ENCODE measurements at regions not wholly inside any gene's neighbourhood (a gene's known extent, or its start where the extent isn't known, plus 50 kb on each side); places are given as distances from the start of the nearest gene placed in this dataset.

DNA sequence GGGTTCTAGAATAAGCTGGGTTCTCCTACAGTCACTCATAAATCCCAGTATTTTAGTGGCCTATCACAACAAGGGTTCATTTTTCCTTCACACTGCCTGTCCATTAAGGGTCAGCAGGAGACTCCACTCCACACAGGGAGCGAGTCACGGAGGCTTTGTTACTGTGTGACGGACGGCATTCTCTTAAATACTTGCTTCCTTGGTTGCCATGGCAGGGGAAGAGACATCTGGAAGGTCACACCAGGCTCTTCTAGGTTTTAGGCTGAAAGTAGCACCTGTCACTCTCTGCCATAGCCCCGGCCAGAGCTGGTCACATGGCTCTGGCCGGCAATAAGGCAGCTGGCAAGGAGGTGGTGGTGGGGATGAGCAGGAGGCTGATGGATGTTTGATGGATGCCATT, 89.4 kb upstream of the ANKRD34C start:
- TF ChIP-seq, protein P1, sequence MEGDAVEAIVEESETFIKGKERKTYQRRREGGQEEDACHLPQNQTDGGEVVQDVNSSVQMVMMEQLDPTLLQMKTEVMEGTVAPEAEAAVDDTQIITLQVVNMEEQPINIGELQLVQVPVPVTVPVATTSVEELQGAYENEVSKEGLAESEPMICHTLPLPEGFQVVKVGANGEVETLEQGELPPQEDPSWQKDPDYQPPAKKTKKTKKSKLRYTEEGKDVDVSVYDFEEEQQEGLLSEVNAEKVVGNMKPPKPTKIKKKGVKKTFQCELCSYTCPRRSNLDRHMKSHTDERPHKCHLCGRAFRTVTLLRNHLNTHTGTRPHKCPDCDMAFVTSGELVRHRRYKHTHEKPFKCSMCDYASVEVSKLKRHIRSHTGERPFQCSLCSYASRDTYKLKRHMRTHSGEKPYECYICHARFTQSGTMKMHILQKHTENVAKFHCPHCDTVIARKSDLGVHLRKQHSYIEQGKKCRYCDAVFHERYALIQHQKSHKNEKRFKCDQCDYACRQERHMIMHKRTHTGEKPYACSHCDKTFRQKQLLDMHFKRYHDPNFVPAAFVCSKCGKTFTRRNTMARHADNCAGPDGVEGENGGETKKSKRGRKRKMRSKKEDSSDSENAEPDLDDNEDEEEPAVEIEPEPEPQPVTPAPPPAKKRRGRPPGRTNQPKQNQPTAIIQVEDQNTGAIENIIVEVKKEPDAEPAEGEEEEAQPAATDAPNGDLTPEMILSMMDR (IDR thresholded peaks at IDR 0.05): no peak
- TF ChIP-seq POLR2A (IDR thresholded peaks at IDR 0.05): no peak

Data from uterus (tissue), 2 donors.